ENCODE measurements at regions not wholly inside any gene's neighbourhood (a gene's known extent, or its start where the extent isn't known, plus 50 kb on each side); places are given as distances from the start of the nearest gene placed in this dataset.

DNA sequence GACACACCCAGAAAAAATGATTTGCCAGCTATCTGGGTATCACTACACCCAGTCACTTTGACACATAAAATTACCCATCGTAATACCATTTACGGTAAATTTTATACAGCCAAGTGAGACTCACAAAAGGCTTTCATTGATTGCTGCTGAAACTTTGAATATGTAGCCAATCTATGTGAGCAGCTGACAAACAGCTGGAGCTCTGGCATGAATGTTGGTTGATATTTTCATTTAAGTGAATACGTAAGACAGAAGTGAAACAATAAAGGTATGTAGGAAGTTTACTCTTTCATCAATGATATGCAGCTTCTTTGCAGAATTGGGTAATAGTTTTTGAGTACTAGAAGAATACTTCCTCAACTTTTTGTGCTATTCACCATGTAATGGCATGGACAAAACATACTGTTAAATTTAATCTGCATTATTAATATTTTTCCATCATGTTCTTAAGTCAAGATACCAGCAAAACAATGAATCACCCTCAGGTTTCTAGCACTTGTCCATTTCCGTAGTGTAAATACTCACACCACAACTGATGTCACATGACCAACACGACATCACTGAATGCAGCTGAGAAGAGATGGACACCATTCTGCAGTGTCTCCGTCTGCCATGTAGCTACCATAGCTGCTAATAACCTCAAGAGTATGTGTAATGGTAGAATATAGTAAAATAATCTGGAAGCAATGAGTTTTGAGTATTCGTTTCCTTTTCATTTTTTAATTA, 205.9 kb upstream of the HES1 start:
- Histone ChIP-seq H3K4me1 (no peaks in the 10 kb centered on the region), H3K27me3 (no peaks in the 10 kb centered on the region), H3K36me3 (ENCODE audit: low read depth, missing control alignments) (no peaks in the 10 kb centered on the region), H3K9me3 (no peaks in the 10 kb centered on the region), H3K4me3 (no peak overlapping the region), H3K27ac (no peak overlapping the region)
- 86 to 92% methylated on average over 7 of the region's 7 CpGs for WGBS, 2 donors
- TF ChIP-seq POLR2A (IDR thresholded peaks at IDR 0.05) (no peak), CTCF (IDR thresholded peaks at IDR 0.05) (no peak)
- no peak for DNase-seq
- intact Hi-C loops (cut with DNase I; ENCODE audit: low total_unique reads): no loop called here

DNA sequence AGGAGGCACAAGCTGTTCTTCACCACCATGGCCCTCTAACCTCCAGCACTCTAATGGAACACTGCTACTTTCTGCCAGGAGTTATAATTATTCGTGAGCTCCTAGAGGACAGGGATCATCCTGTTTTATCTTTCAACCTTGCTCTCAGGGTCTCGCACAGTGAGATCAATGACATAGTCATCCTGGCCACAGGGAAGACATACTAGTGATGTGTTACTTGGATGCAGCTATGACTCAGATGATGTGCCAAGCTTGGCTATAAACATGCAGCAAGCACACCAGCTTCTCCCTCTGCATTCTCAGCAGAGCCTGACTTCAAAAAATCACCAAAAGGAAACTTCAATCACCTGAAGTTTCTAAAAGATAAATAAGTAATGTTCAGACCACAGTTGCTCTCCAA, 203.8 kb upstream of the HES1 start:
- DNase-seq: no peak
- no peaks in the 10 kb centered on the region for H3K36me3 ChIP-seq (ENCODE audit: low read depth, missing control alignments)
- no peaks in the 10 kb centered on the region for H3K9me3 ChIP-seq
- no peaks in the 10 kb centered on the region for H3K27me3 ChIP-seq
- WGBS, 2 donors: 26 to 62% methylated on average over 2 of the region's 2 CpGs
- no peak overlapping the region for H3K27ac ChIP-seq
- no peaks in the 10 kb centered on the region for H3K4me1 ChIP-seq
- TF ChIP-seq POLR2A (IDR thresholded peaks at IDR 0.05): no peak
- no peak for TF ChIP-seq CTCF (IDR thresholded peaks at IDR 0.05)
- H3K4me3 ChIP-seq: no peak overlapping the region
- intact Hi-C loops (cut with DNase I; ENCODE audit: low total_unique reads): no loop called here

- Histone ChIP-seq H3K27ac (no peak overlapping the region), H3K9me3 (no peaks in the 10 kb centered on the region), H3K36me3 (ENCODE audit: low read depth, missing control alignments) (no peaks in the 10 kb centered on the region), H3K4me3 (no peak overlapping the region), H3K27me3 (no peaks in the 10 kb centered on the region), H3K4me1 (no peaks in the 10 kb centered on the region)
- DNase-seq: no peak
- TF ChIP-seq POLR2A (IDR thresholded peaks at IDR 0.05): no peak
- no peak for TF ChIP-seq CTCF (IDR thresholded peaks at IDR 0.05)
- WGBS, 2 donors: 70 to 91% methylated on average over 3 to 4 of the region's 4 CpGs
- intact Hi-C loops (cut with DNase I; ENCODE audit: low total_unique reads): no loop called here
These were observed 203.4 kb upstream of the HES1 start for GRCh38 chr3:193932576-193932975.

DNA sequence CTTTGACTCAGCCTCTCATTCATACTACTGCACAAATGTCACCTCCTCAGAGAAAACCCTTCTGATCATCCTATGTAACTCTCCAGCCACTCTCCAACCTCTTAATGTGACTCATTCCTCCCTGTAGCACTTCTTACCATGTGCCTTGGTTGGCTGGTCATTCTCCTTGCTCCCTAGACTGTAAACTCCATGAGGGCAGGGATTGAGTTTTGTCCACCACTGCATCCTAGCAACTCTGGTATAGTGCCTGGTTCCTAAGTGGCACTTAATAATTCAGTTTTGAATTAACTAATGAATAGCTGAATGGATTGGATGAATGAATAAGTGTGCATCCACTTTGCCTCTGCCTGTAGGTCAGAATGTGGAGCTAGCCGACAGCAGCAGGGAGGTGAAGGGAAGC, 202.5 kb upstream of the HES1 start:
- no peaks in the 10 kb centered on the region for H3K9me3 ChIP-seq
- no peak overlapping the region for H3K4me3 ChIP-seq
- no peaks in the 10 kb centered on the region for H3K27me3 ChIP-seq
- H3K27ac ChIP-seq: no peak overlapping the region
- 94 to 97% methylated on average over 1 of the region's 1 CpG for WGBS, 2 donors
- DNase-seq: no peak
- intact Hi-C loops (cut with DNase I; ENCODE audit: low total_unique reads): no loop called here
- TF ChIP-seq POLR2A (IDR thresholded peaks at IDR 0.05) (no peak), CTCF (IDR thresholded peaks at IDR 0.05) (no peak)
- H3K36me3 ChIP-seq (ENCODE audit: low read depth, missing control alignments): no peaks in the 10 kb centered on the region
- H3K4me1 ChIP-seq: no peaks in the 10 kb centered on the region

DNA sequence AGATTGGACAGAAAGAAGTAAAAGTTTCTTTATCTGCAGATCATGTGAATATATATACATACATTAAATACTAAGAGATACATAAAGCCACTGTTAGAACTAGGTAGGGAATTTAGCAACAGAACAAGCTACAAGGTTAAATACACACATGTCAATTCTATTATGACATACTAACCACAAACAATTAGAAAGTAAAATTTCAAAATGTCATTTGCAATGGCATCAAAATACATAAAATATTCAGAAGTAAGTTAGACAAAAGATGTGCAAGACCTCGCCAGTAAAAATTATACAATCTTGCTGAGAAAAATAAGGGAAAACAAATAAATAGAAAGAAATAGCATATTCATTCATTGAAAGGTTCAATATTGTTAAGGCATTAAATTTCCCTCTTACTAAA, 200.0 kb upstream of the HES1 start:
- TF ChIP-seq POLR2A (IDR thresholded peaks at IDR 0.05) (no peak), CTCF (IDR thresholded peaks at IDR 0.05) (no peak)
- intact Hi-C loops (cut with DNase I; ENCODE audit: low total_unique reads): no loop called here
- no peak for DNase-seq
- no peaks in the 10 kb centered on the region for H3K36me3 ChIP-seq (ENCODE audit: low read depth, missing control alignments)
- H3K4me3 ChIP-seq: no peak overlapping the region
- 78 to 96% methylated on average over 1 of the region's 1 CpG for WGBS, 2 donors
- H3K4me1 ChIP-seq: no peaks in the 10 kb centered on the region
- H3K27ac ChIP-seq: no peak overlapping the region
- H3K27me3 ChIP-seq: no peaks in the 10 kb centered on the region
- H3K9me3 ChIP-seq: no peaks in the 10 kb centered on the region
